AG09319 (cell line): ENCODE measurements at regions not wholly inside any gene's neighbourhood (a gene's known extent, or its start where the extent isn't known, plus 50 kb on each side); places are given as distances from the start of the nearest gene placed in this dataset.

ENCODE experiments used
- DNase-seq: peaks from one replicate; pipeline ENCODE4 v3.0.0-alpha.2; 2010; ENCODE audit warnings: low read depth; ENCODE audit errors: extremely low read depth
- CTCF ChIP-seq: IDR thresholded peaks from 2 replicates; pipeline ENCODE4 v1.5.1; 2011; ENCODE audit warnings: low read depth, mild to moderate bottlenecking, inconsistent platforms, low read length, moderate library complexity

- no peak for TF ChIP-seq CTCF
- no peak for DNase-seq
Measured at GRCh38 chr2:181138816-181139215, 158.4 kb downstream of the UBE2E3 start.

GRCh38 chr2:181139831-181140230 is 159.4 kb downstream of the UBE2E3 start:
- TF ChIP-seq CTCF = no peak
- no peak for DNase-seq

- no peak for TF ChIP-seq CTCF
- no peak for DNase-seq
Measured at GRCh38 chr2:181140414-181140813, 160.0 kb downstream of the UBE2E3 start.

GRCh38 chr2:181140928-181141327 is 160.5 kb downstream of the UBE2E3 start:
- no peak for DNase-seq
- TF ChIP-seq CTCF = no peak

GRCh38 chr2:181141676-181142075 is 161.3 kb downstream of the UBE2E3 start:
- TF ChIP-seq CTCF = no peak
- DNase-seq = no peak

- no peak for DNase-seq
- TF ChIP-seq CTCF = no peak
Measured at GRCh38 chr2:181142514-181142913, 162.1 kb downstream of the UBE2E3 start.

GRCh38 chr2:181143790-181144300 is 163.4 kb downstream of the UBE2E3 start:
- TF ChIP-seq CTCF = no peak
- DNase-seq = no peak
